EH (cell line): ENCODE measurements at regions not wholly inside any gene's neighbourhood (a gene's known extent, or its start where the extent isn't known, plus 50 kb on each side); places are given as distances from the start of the nearest gene placed in this dataset.
A peak's percentile ranks its signal among the peaks of the same experiment; 100 is the strongest.

Source experiments
- DNase-seq: peaks from one replicate; pipeline ENCODE4 v3.0.0-alpha.2; 2015; ENCODE audit warnings: low read depth

DNA sequence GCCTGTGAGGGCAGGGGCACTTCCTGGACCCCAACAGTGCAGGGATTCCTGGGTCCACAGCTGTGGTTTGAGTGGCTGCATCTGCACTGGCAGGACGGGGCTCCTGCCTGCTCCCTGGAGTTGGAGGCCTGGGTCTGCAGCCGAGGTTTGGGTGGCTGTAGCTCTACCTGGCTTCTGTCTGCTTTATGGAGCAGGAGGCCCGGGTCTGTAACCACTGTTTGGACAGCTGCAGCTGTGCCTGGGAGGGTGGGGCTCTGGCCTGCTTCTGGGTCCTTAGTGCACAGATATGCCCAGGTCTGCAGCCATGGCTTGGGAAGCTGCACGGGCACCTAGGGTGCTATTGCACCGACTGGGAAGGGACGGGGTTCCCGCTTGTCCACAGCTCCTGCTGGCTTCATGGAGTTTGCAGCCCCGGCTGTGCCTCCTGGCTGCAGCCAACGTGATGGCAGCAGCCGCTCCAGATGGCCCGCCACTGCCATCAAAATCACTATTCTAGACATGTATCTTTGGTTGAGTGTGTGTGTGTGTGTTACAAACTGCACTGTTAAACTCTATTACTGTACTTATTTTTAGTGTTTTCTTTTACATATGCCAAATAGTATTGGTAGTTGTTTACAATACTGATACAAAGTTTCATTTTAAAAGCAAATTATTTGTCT, 412.3 kb upstream of the KIRREL3 start:
- no peak for DNase-seq

- DNase-seq = no peak
Observed at GRCh38 chr11:127412234-127412633, 411.7 kb upstream of the KIRREL3 start.

- no peak for DNase-seq
Observed at GRCh38 chr11:127411283-127411682, 410.7 kb upstream of the KIRREL3 start.

- no peak for DNase-seq
Observed at GRCh38 chr11:127395034-127395433, 394.5 kb upstream of the KIRREL3 start.

- DNase-seq = no peak
Observed at GRCh38 chr11:127393460-127393997, 393.0 kb upstream of the KIRREL3 start.

GRCh38 chr11:127392575-127392974, 392.0 kb upstream of the KIRREL3 start:
- no peak for DNase-seq

DNA sequence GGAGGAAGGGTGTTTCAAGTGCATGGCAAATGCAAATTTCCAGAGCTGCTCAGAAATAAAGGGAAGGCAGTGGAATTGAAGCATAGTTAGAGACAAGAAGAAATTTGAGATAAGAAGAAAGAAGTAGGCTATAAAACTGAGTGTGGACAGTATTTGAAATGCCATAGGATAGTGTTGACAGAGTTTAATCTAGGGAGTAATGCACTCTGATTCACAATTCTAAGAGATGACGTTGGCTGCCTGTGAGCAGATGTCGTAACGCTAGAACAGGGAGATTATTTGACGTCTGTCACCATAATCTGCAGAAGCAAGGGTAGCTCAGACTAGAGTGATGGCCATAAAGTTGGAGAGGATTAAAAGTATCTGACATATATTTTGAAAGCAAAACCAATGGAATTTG, 389.9 kb upstream of the KIRREL3 start:
- DNase-seq = no peak

GRCh38 chr11:127385071-127385470, 384.5 kb upstream of the KIRREL3 start:
- DNase-seq = no peak

GRCh38 chr11:127383026-127383425, 382.5 kb upstream of the KIRREL3 start:
- no peak for DNase-seq

GRCh38 chr11:127381247-127381646, 380.7 kb upstream of the KIRREL3 start:
- no peak for DNase-seq

- no peak for DNase-seq
Observed at GRCh38 chr11:127379686-127380085, 379.1 kb upstream of the KIRREL3 start.

- no peak for DNase-seq
Observed at GRCh38 chr11:127376301-127376700, 375.7 kb upstream of the KIRREL3 start.

- DNase-seq = no peak
Observed at GRCh38 chr11:127369356-127369755, 368.8 kb upstream of the KIRREL3 start.

GRCh38 chr11:127362754-127363308, 362.3 kb upstream of the KIRREL3 start:
- DNase-seq = no peak

DNA sequence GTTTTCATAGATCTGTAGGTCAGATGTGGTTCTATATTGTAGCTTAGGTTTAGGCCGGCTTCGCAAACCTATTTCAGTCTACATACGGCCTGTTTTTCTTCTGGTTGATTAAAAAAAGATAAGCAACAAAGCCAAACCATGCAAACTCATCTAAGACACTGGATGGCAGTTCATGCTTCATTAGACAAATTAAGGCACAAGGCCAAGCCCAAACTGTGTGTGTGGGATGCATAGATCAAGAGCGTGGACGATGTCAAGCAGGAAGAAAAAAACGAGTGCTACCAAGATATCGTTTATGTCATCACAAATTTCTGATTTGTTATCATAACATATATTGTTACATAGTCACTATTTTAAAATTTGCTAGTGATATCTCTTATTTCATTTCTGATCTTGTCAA, 357.6 kb upstream of the KIRREL3 start:
- DNase-seq = no peak

- no peak for DNase-seq
Observed at GRCh38 chr11:127350476-127350875, 349.9 kb upstream of the KIRREL3 start.

GRCh38 chr11:127345819-127346459, 345.4 kb upstream of the KIRREL3 start:
- peak; percentile 44 for DNase-seq

DNA sequence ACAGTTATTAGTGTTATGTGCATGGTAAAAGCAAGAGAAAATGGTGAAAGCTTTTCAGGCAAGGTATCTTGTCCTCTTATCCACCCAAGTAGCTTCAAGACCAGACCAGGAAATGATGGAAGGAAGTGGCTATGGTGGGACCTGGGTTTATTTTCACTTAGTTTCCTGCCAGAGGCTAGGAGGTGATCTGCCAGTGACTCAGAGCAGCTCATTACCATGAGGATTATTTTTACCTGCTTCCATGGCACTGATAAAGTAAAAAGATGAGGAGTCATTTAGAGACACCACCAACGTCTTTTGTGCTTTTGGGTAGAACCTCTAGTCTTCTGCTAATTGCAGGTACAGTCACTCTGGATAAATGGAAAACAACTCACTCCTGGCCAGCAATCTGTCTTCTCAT, 339.9 kb upstream of the KIRREL3 start:
- DNase-seq = no peak

DNA sequence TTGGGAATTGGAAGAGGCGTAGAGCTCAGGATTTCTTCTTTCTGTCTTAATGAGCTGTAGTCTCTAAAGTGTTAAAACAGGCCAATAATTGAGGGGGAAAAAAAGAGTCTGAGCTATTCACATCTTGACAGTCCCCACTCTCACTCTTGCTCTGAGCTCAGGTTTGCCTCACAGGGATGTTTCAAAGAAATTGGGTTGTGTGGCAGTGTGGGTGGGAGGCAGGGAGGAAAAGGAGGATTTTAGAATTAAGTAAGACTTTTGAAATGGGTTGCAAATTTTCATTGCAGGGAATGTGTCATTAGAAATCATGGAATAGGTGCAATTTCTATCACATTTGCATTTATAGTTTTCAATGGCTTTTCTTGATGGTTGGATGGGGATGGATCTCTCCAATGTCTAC, 338.8 kb upstream of the KIRREL3 start:
- DNase-seq = no peak

DNA sequence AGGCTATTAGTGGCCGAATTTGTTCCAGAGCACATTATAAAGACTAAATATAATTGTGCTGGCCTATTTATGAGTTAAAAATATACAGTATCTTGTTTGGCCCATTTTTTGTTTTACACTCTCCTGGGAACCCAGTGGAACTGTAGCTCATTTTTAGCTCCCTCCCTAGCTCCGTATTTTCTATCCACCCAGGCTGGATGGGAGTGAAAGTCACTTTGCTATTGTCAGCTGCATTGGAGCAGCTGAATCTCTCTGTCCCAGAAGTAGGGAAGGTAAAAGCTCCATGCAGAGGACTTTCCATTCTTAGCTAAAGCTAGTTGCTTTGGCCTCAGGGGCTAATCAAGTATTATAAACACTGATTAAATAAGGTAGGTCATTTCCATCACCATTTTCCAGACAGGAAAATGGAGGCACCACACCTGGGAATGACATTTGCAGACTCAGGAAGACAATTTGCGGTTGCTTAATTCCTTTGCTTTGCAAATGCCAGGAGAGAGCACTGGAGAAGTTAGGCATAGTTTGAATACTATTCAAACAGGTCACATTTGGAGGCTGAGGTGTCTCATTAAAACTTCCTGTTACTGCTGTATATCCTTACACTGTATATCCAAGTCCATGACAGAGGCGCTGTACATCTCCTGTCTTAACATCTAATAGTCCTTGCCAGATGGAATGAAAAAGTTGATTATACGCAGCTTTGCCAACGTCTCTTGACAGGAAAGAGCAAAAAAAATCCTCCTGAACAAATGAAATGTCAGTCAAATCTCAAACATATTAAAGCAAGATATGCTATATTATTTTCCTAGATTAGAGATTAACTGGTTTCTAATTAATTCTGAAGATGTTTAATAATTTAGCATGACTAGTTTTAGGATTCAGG, 338.1 kb upstream of the KIRREL3 start:
- no peak for DNase-seq

GRCh38 chr11:127334466-127334865, 333.9 kb upstream of the KIRREL3 start:
- DNase-seq = no peak

DNA sequence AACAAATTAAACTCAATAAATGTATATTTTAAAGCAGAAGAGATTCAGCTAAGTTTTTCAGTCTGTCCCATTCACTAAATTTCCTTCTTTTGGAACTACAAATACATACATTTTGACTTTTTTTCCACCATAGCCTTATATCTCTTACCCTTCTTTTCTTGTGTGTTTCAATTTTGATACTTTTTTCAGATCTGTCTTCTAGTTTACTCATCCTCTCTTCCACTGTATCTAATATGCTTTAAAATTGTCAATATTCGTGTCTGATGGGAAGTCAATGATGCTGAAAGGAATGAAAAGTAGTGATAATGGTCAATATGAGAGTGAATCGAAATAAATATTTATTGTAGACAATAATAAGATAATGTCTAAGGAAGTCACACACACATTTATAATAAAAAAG, 332.3 kb upstream of the KIRREL3 start:
- no peak for DNase-seq
